Neural crest cell (in vitro differentiated cells): ENCODE measurements at regions not wholly inside any gene's neighbourhood (a gene's known extent, or its start where the extent isn't known, plus 50 kb on each side); places are given as distances from the start of the nearest gene placed in this dataset.

ENCODE experiments used
- DNase-seq: peaks from one replicate; pipeline ENCODE4 v3.0.0; 2021; ENCODE audit warnings: low read depth, mixed read lengths, low spot score
- H3K27ac Mint-ChIP-seq: one replicate; pipeline ENCODE4 v1.8.0; 2021; ENCODE audit warnings: mild to moderate bottlenecking, mixed read lengths; ENCODE audit not compliant: unreplicated experiment
- H3K27me3 Mint-ChIP-seq: 2 replicates; pipeline ENCODE4 v1.8.0; 2021; ENCODE audit warnings: low read depth, mild to moderate bottlenecking, mixed read lengths
- H3K36me3 Mint-ChIP-seq: 2 replicates; pipeline ENCODE4 v1.8.0; 2021; ENCODE audit warnings: low read depth, mild to moderate bottlenecking, mixed read lengths
- H3K4me1 Mint-ChIP-seq: 2 replicates; pipeline ENCODE4 v1.8.0; 2021; ENCODE audit warnings: mixed read lengths
- H3K4me3 Mint-ChIP-seq: one replicate; pipeline ENCODE4 v1.8.0; 2021; ENCODE audit warnings: mild to moderate bottlenecking, mixed read lengths
- H3K9me3 Mint-ChIP-seq: 2 replicates; pipeline ENCODE4 v1.8.0; 2021; ENCODE audit warnings: mixed read lengths
- CTCF ChIP-seq: fragments of 200-600 bp; sonication (generic); conservative IDR thresholded peaks from 2 replicates; pipeline ENCODE4 v1.5.0; 2021; ENCODE audit warnings: antibody characterized with exemption, mild to moderate bottlenecking

- H3K27me3 Mint-ChIP-seq: no peaks in the 10 kb centered on the region
- no peak overlapping the region for H3K4me3 Mint-ChIP-seq
- H3K27ac Mint-ChIP-seq: no peak overlapping the region
- H3K9me3 Mint-ChIP-seq: peaks cover 3% of the 10 kb centered on the region
- no peaks in the 10 kb centered on the region for H3K36me3 Mint-ChIP-seq
- peaks cover 22% of the 10 kb centered on the region for H3K4me1 Mint-ChIP-seq
- TF ChIP-seq CTCF: no peak
- no peak for DNase-seq
Measured at GRCh38 chr6:146949425-146949824, 254.8 kb upstream of the STXBP5 start.

- no peak for DNase-seq
- Mint-ChIP-seq H3K27me3 (no peaks in the 10 kb centered on the region), H3K27ac (no peak overlapping the region), H3K4me1 (peaks cover 14% of the 10 kb centered on the region), H3K4me3 (no peak overlapping the region), H3K9me3 (peaks cover 3% of the 10 kb centered on the region), H3K36me3 (no peaks in the 10 kb centered on the region)
- no peak for TF ChIP-seq CTCF
Measured at GRCh38 chr6:146950351-146950835, 253.8 kb upstream of the STXBP5 start.

GRCh38 chr6:146955570-146955969 lies 248.6 kb upstream of the STXBP5 start:
- Mint-ChIP-seq H3K4me1 (no peaks in the 10 kb centered on the region), H3K9me3 (no peaks in the 10 kb centered on the region), H3K27ac (no peak overlapping the region), H3K27me3 (no peaks in the 10 kb centered on the region), H3K4me3 (no peak overlapping the region), H3K36me3 (no peaks in the 10 kb centered on the region)
- DNase-seq: no peak
- TF ChIP-seq CTCF: no peak

- no peak overlapping the region for H3K4me3 Mint-ChIP-seq
- DNase-seq: no peak
- H3K27me3 Mint-ChIP-seq: no peaks in the 10 kb centered on the region
- no peaks in the 10 kb centered on the region for H3K36me3 Mint-ChIP-seq
- no peak overlapping the region for H3K27ac Mint-ChIP-seq
- no peaks in the 10 kb centered on the region for H3K4me1 Mint-ChIP-seq
- TF ChIP-seq CTCF: no peak
- H3K9me3 Mint-ChIP-seq: no peaks in the 10 kb centered on the region
Measured at GRCh38 chr6:146957181-146958093, 246.8 kb upstream of the STXBP5 start.

- H3K4me1 Mint-ChIP-seq: no peaks in the 10 kb centered on the region
- no peak for TF ChIP-seq CTCF
- DNase-seq: no peak
- H3K9me3 Mint-ChIP-seq: peaks cover 11% of the 10 kb centered on the region
- peaks cover 12% of the 10 kb centered on the region for H3K36me3 Mint-ChIP-seq
- H3K27me3 Mint-ChIP-seq: no peaks in the 10 kb centered on the region
- H3K27ac Mint-ChIP-seq: no peak overlapping the region
- H3K4me3 Mint-ChIP-seq: no peak overlapping the region
Measured at GRCh38 chr6:146961831-146962230, 242.4 kb upstream of the STXBP5 start.
